HepG2 (cell line): ENCODE measurements at regions not wholly inside any gene's neighbourhood (a gene's known extent, or its start where the extent isn't known, plus 50 kb on each side); places are given as distances from the start of the nearest gene placed in this dataset.

ENCODE experiments used
- ATAC-seq: fragments of 200-7000 bp; cut with Tn5 transposase; 3 replicates; pipeline ENCODE4 v1.9.1; 2020; ENCODE audit warnings: mild to moderate bottlenecking, moderate library complexity
- BruUV-seq: library from RNA; stranded (reverse); fragments of 400-500 nt; replicated peaks from 2 replicates; lab custom pipeline; 2021; lab: Mats Ljungman, UMichigan
- CTCF ChIA-PET: fragments of 300-600 bp; formaldehyde crosslinking; extraction: SDS; loops from one replicate; lab custom pipeline; 2021; ENCODE audit warnings: low total read pairs, inconsistent platforms, low intra/inter-chr PET ratio; lab: Yijun Ruan, JAX
- POLR2A ChIA-PET: fragments of 350-600 bp; sonication (Branson Sonifier 250); formaldehyde crosslinking; loops from one replicate; lab custom pipeline; 2020; ENCODE audit warnings: antibody characterized with exemption, inconsistent platforms; lab: Yijun Ruan, JAX
- DNase-seq: peaks from one replicate; pipeline ENCODE4 v3.0.0-alpha.2; 2015; ENCODE audit warnings: low spot score
- FAIRE-seq: peaks from 3 replicates; lab custom pipeline; 2011; peaks lifted over from hg19 to GRCh38; lab: Jason Lieb, UNC
- H2AFZ ChIP-seq: one replicate; pipeline ENCODE4 v1.6.1; 2011; ENCODE audit warnings: low read length, inconsistent platforms
- H3K27ac ChIP-seq: fragments of 300-600 bp; 3 replicates; pipeline ENCODE4 v1.8.0; 2011; ENCODE audit warnings: mixed run types, mild to moderate bottlenecking, mixed read lengths, low read length, inconsistent platforms; ENCODE audit not compliant: insufficient read depth; ENCODE audit errors: extremely low read length
- H3K27me3 ChIP-seq, 2 experiments: fragments of 200-600 bp in 1 of 2; 2 replicates in 1 of 2; 3 replicates in 1 of 2; pipeline versions ENCODE4 v1.6.0 to v1.8.0; 2011; ENCODE audit warnings: low read length in 2 of 2, mild to moderate bottlenecking in 2 of 2, moderate library complexity in 2 of 2, inconsistent platforms in 1 of 2; ENCODE audit not compliant: insufficient read depth in 2 of 2, control insufficient read depth in 1 of 2
- H3K36me3 ChIP-seq, 2 experiments: fragments of 200-600 bp in 1 of 2; replicated peaks in 1 of 2; 2 replicates in 1 of 2; 3 replicates in 1 of 2; pipeline versions ENCODE4 v1.5.1 to v1.8.0; 2011; ENCODE audit warnings: low read length in 2 of 2, inconsistent platforms in 1 of 2; ENCODE audit not compliant: insufficient read depth in 2 of 2, control insufficient read depth in 1 of 2
- H3K4me1 ChIP-seq: 2 replicates; pipeline ENCODE4 v1.5.1; 2012; ENCODE audit warnings: low read length, inconsistent platforms; ENCODE audit not compliant: insufficient read depth
- H3K4me2 ChIP-seq: 2 replicates; pipeline ENCODE4 v1.6.0; 2011; ENCODE audit warnings: low read depth, low read length, inconsistent platforms
- H3K4me3 ChIP-seq, 3 experiments: fragments of 200-600 bp in 1 of 3; sonication (generic), shearing (Covaris generic) in 1 of 3; replicated peaks in 1 of 3; 2 replicates each; pipeline ENCODE4 v1.5.1; 2011 to 2016; ENCODE audit warnings: low read length in 3 of 3, inconsistent platforms in 2 of 3, low read depth in 2 of 3, mild to moderate bottlenecking in 2 of 3, control low read depth in 1 of 3, mixed read lengths in 1 of 3; ENCODE audit not compliant: insufficient read depth in 1 of 3
- H3K79me2 ChIP-seq: one replicate; pipeline ENCODE4 v1.6.1; 2011; ENCODE audit warnings: low read length, inconsistent platforms; ENCODE audit not compliant: insufficient read depth
- H3K9ac ChIP-seq: 2 replicates; pipeline ENCODE4 v1.6.0; 2011; ENCODE audit warnings: mild to moderate bottlenecking, low read depth, low read length, inconsistent platforms; ENCODE audit not compliant: insufficient read depth
- H3K9me3 ChIP-seq: 2 replicates; pipeline ENCODE4 v1.5.1; 2012; ENCODE audit warnings: mild to moderate bottlenecking, low read length
- H4K20me1 ChIP-seq: 2 replicates; pipeline ENCODE4 v1.6.0; 2011; ENCODE audit warnings: inconsistent platforms, mild to moderate bottlenecking, low read length, moderate library complexity; ENCODE audit not compliant: insufficient read depth
- ELF4 ChIP-seq: sonication (generic); formaldehyde crosslinking; IDR thresholded peaks from 2 replicates; pipeline ENCODE4 v1.5.0; 2020; ENCODE audit warnings: missing genetic modification reagents, mild to moderate bottlenecking, moderate library complexity, borderline replicate concordance
- NCOA1 ChIP-seq: sonication (generic); formaldehyde crosslinking; IDR thresholded peaks from 2 replicates; pipeline ENCODE4 v1.9.0; 2021; ENCODE audit warnings: missing genetic modification reagents
- NCOR1 ChIP-seq: fragments of 200-600 bp; sonication (generic); IDR thresholded peaks from 2 replicates; pipeline ENCODE4 v1.7.0; 2017; ENCODE audit warnings: antibody characterized with exemption, low read length, borderline replicate concordance
- U2AF2 ChIP-seq: fragments of 200-400 bp; formaldehyde crosslinking; IDR thresholded peaks from 2 replicates; pipeline ENCODE4 v1.6.1; 2017; ENCODE audit warnings: low read depth, mild to moderate bottlenecking, low read length
- ZNF839 ChIP-seq: sonication (generic); formaldehyde crosslinking; IDR thresholded peaks from 2 replicates; pipeline ENCODE4 v1.4.0; 2020; ENCODE audit warnings: missing genetic modification reagents, mild to moderate bottlenecking, borderline replicate concordance
- WGBS: methylation state at CpG from one replicate; pipeline ENCODE4 v1.1.6; 2017; ENCODE audit warnings: low lambda C conversion rate; 5-methylcytosine and 5-hydroxymethylcytosine counted together
- in situ Hi-C: cut with HindIII; loops from 2 replicates; pipeline ENCODE4 v1.10.0; 2017; ENCODE audit warnings: low pct_unique_long_range_greater_than_20kb; ENCODE audit not compliant: extremely low pct_ligation_motif_present
- intact Hi-C: fragments of 100-400 bp; cut with micrococcal nuclease; formaldehyde crosslinking; loops from one replicate; pipeline ENCODE4 v1.10.0; 2022; ENCODE audit not compliant: unreplicated experiment
- TF ChIP-seq, protein P1 (sequence below): sonication (generic); formaldehyde crosslinking; IDR thresholded peaks from 2 replicates; pipeline ENCODE4 v1.4.0; 2020; ENCODE audit warnings: missing genetic modification reagents; ENCODE audit errors: not compliant biosample characterization
- TF ChIP-seq, protein P2 (sequence below): sonication (generic); formaldehyde crosslinking; conservative IDR thresholded peaks from 2 replicates; pipeline ENCODE4 v1.8.0; 2022; ENCODE audit warnings: mild to moderate bottlenecking, moderate library complexity, missing genetic modification reagents
- TF ChIP-seq, protein P3 (sequence below): sonication (generic); formaldehyde crosslinking; IDR thresholded peaks from 2 replicates; pipeline ENCODE4 v1.5.0; 2020; ENCODE audit warnings: mild to moderate bottlenecking, missing genetic modification reagents
- TF ChIP-seq, protein P4 (sequence below): sonication (generic); formaldehyde crosslinking; IDR thresholded peaks from 2 replicates; pipeline ENCODE4 v1.9.0; 2021; ENCODE audit warnings: missing genetic modification reagents, mild to moderate bottlenecking, borderline replicate concordance

DNA sequence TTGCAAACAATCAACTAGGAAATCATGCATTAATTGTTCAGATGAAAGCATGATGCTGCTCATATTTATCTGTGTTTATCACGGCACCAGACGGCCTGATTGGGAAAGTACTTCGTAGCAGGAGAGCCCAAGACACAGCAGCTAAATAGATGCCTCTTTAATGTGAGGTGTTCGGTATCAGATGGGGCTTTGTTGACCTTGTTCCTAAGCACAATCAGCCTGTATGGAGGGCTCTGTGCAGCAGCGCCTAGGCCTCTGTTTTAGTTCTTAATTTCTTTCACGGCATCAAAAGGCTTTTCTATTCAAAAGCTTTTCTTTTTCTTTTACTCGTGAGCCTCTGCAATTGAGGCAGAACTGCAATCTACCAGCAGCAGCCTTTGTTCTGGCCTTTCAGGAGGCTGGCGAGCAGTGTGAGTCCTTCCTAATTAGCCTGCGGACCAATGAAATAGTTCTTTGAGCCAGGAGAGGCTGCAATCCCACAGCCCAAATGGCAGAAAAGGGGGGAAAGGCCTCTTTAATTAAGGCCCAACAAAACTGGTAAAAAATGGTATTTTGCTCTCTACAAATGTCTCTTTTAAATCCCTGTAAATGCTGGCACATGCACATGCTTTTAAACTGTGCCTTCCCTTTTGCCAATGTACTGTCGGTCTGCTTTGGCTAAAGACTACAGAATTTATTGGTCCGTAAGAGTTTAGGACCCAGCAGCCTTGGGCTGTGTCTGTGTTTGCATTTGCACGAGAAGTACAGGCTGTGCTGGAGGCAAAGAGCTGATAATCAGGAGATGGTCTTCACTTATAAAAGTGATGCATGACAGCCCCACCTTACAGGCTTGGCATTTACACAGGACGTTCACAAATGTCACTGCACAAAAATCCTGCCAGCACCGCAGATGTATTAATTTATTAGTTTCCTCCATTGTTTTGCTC lies 159.6 kb downstream of the RND3 start:
- H3K27me3 ChIP-seq = no peaks in the 10 kb centered on the region
- no peak for FAIRE-seq
- BruUV-seq = no TSS peak
- no peaks in the 10 kb centered on the region for H3K79me2 ChIP-seq
- no peak overlapping the region for H3K4me2 ChIP-seq
- no peak overlapping the region for H3K27ac ChIP-seq
- in situ Hi-C loops = no loop called here
- no peak for ATAC-seq
- ChIA-PET POLR2A (no interaction called here), CTCF (no interaction called here)
- intact Hi-C loops = no loop called here
- no peak for DNase-seq
- H3K4me1 ChIP-seq = no peaks in the 10 kb centered on the region
- no peaks in the 10 kb centered on the region for H3K36me3 ChIP-seq
- no peak overlapping the region for H2AFZ ChIP-seq
- no peak overlapping the region for H3K4me3 ChIP-seq
- no peak overlapping the region for H3K9ac ChIP-seq
- TF ChIP-seq, protein P1, sequence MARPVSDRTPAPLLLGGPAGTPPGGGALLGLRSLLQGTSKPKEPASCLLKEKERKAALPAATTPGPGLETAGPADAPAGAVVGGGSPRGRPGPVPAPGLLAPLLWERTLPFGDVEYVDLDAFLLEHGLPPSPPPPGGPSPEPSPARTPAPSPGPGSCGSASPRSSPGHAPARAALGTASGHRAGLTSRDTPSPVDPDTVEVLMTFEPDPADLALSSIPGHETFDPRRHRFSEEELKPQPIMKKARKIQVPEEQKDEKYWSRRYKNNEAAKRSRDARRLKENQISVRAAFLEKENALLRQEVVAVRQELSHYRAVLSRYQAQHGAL (CRISPR knock-in tag) = no peak
- TF ChIP-seq NCOA1 (no peak), U2AF2 (no peak)
- WGBS = 23% methylated on average over 14 of the region's 14 CpGs
- H3K9me3 ChIP-seq = peaks cover 67% of the 10 kb centered on the region
- H4K20me1 ChIP-seq = no peaks in the 10 kb centered on the region

DNA sequence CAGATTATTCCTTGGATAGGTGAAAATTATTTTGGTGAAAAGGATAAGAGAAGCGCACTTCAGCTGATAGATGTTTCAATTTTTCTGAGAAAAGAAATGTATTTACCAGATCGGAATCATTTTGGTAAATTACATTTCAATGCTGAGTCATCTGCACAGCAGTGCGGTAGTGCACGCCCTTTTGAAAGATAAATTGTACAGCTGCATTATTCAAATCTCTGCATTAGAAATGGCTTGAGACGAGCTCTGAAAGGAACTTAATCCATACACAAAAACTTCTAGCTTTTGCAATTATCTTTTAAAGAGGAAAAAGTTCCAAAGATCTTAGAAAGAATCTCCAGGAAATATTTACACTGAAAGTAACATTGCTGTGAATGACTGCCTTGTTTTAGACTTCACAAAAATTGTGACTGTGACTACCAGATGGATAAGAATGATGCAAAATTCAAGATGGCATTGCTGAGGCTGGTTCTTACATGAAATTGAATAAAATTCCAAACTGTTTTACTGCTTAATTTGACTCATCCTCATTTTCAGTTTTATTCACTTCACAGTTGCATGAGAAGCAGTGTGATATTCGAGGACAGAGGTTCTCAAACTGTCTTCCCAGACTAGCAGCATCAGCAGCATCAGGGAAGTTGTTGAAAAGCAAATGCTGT lies 161.7 kb downstream of the RND3 start:
- Histone ChIP-seq H4K20me1 (no peaks in the 10 kb centered on the region), H3K27ac (no peak overlapping the region), H3K9me3 (peaks cover 67% of the 10 kb centered on the region), H3K4me2 (no peak overlapping the region), H3K79me2 (no peaks in the 10 kb centered on the region), H3K27me3 (no peaks in the 10 kb centered on the region), H3K36me3 (no peaks in the 10 kb centered on the region), H3K4me1 (no peaks in the 10 kb centered on the region), H3K4me3 (no peak overlapping the region), H3K9ac (no peak overlapping the region), H2AFZ (no peak overlapping the region)
- no TSS peak for BruUV-seq
- ATAC-seq (no peak), DNase-seq (no peak), FAIRE-seq (no peak)
- 35% methylated on average over 6 of the region's 6 CpGs for WGBS
- ChIA-PET CTCF (no interaction called here), POLR2A (no interaction called here)
- intact Hi-C loops (no loop called here), in situ Hi-C loops (no loop called here)
- TF ChIP-seq, protein P2, sequence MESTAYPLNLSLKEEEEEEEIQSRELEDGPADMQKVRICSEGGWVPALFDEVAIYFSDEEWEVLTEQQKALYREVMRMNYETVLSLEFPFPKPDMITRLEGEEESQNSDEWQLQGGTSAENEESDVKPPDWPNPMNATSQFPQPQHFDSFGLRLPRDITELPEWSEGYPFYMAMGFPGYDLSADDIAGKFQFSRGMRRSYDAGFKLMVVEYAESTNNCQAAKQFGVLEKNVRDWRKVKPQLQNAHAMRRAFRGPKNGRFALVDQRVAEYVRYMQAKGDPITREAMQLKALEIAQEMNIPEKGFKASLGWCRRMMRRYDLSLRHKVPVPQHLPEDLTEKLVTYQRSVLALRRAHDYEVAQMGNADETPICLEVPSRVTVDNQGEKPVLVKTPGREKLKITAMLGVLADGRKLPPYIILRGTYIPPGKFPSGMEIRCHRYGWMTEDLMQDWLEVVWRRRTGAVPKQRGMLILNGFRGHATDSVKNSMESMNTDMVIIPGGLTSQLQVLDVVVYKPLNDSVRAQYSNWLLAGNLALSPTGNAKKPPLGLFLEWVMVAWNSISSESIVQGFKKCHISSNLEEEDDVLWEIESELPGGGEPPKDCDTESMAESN (CRISPR knock-in tag) = no peak
- TF ChIP-seq, protein P3, sequence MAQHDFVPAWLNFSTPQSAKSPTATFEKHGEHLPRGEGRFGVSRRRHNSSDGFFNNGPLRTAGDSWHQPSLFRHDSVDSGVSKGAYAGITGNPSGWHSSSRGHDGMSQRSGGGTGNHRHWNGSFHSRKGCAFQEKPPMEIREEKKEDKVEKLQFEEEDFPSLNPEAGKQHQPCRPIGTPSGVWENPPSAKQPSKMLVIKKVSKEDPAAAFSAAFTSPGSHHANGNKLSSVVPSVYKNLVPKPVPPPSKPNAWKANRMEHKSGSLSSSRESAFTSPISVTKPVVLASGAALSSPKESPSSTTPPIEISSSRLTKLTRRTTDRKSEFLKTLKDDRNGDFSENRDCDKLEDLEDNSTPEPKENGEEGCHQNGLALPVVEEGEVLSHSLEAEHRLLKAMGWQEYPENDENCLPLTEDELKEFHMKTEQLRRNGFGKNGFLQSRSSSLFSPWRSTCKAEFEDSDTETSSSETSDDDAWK (CRISPR knock-in tag) = no peak
- TF ChIP-seq ELF4 (CRISPR knock-in tag) (no peak), ZNF839 (no peak), NCOR1 (no peak)
- TF ChIP-seq, protein P4, sequence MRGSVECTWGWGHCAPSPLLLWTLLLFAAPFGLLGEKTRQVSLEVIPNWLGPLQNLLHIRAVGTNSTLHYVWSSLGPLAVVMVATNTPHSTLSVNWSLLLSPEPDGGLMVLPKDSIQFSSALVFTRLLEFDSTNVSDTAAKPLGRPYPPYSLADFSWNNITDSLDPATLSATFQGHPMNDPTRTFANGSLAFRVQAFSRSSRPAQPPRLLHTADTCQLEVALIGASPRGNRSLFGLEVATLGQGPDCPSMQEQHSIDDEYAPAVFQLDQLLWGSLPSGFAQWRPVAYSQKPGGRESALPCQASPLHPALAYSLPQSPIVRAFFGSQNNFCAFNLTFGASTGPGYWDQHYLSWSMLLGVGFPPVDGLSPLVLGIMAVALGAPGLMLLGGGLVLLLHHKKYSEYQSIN (CRISPR knock-in tag) = no peak
